ENCODE measurements at regions not wholly inside any gene's neighbourhood (a gene's known extent, or its start where the extent isn't known, plus 50 kb on each side); places are given as distances from the start of the nearest gene placed in this dataset.

DNA sequence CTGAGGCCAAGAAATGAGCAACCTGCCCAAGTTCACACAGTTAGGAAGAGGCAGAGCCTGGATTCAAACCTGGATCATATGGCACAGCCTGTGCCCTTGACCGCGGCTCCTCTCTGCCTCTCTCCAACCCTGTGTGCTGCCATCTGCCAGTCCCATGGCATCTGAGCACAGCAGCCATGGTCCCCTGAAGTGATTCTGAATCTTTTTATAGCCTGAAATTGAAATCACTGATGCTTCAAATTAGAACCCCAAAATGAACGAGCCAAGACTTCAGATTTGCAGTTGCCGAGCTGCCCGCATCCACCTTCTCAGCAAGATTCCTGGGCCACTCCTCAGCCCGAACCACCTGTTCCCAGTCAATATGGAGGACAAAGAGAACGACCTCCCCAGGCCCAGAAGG is 252.7 kb downstream of the CTTN start:
- TF ChIP-seq TAF1 (IDR thresholded peaks at IDR 0.05; ENCODE audit: low read depth) (no peak), FOXM1 (IDR thresholded peaks at IDR 0.05; ENCODE audit: borderline replicate concordance, low read depth) (no peak), CEBPB (IDR thresholded peaks at IDR 0.05) (no peak), EP300 (IDR thresholded peaks at IDR 0.05; ENCODE audit: borderline replicate concordance) (no peak)
- TF ChIP-seq, protein P1, sequence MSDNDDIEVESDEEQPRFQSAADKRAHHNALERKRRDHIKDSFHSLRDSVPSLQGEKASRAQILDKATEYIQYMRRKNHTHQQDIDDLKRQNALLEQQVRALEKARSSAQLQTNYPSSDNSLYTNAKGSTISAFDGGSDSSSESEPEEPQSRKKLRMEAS (IDR thresholded peaks at IDR 0.05), result no peak
